MCF 10A (cell line): ENCODE measurements at regions not wholly inside any gene's neighbourhood (a gene's known extent, or its start where the extent isn't known, plus 50 kb on each side); places are given as distances from the start of the nearest gene placed in this dataset.

ENCODE experiments used
- BruUV-seq: library from RNA; stranded (reverse); fragments of 400-500 nt; replicated peaks from 2 replicates; lab custom pipeline; 2021; lab: Mats Ljungman, UMichigan
- CTCF ChIA-PET: fragments of 300-600 bp; sonication (Branson Sonifier 250); formaldehyde crosslinking; extraction: SDS; loops from one replicate; lab custom pipeline; 2021; ENCODE audit warnings: antibody characterized with exemption, inconsistent platforms; lab: Yijun Ruan, JAX
- POLR2A ChIA-PET: fragments of 300-600, 350-650 bp; sonication (Branson Sonifier 250); formaldehyde crosslinking; extraction: SDS; loops from one replicate; lab custom pipeline; 2020; ENCODE audit warnings: antibody characterized with exemption, inconsistent platforms; lab: Yijun Ruan, JAX
- DNase-seq: peaks from one replicate; pipeline ENCODE4 v3.0.0-alpha.2; 2018; ENCODE audit not compliant: unreplicated experiment
- H3K27ac Mint-ChIP-seq: one replicate; pipeline ENCODE4 v1.8.0; 2022; ENCODE audit warnings: mild to moderate bottlenecking, low read depth, mixed read lengths; ENCODE audit not compliant: unreplicated experiment
- H3K27me3 Mint-ChIP-seq: one replicate; pipeline ENCODE4 v1.8.0; 2022; ENCODE audit warnings: mixed read lengths; ENCODE audit not compliant: insufficient read depth, unreplicated experiment
- H3K36me3 Mint-ChIP-seq: one replicate; pipeline ENCODE4 v1.8.0; 2022; ENCODE audit warnings: mild to moderate bottlenecking, moderate library complexity, mixed read lengths; ENCODE audit not compliant: insufficient read depth, unreplicated experiment
- H3K4me1 Mint-ChIP-seq: one replicate; pipeline ENCODE4 v1.8.0; 2022; ENCODE audit warnings: mixed read lengths; ENCODE audit not compliant: insufficient read depth, unreplicated experiment
- H3K4me3 Mint-ChIP-seq: one replicate; pipeline ENCODE4 v1.8.0; 2022; ENCODE audit warnings: mild to moderate bottlenecking, moderate library complexity, mixed read lengths; ENCODE audit not compliant: unreplicated experiment
- H3K9me3 Mint-ChIP-seq: one replicate; pipeline ENCODE4 v1.8.0; 2022; ENCODE audit warnings: mixed read lengths; ENCODE audit not compliant: unreplicated experiment
- CTCF ChIP-seq: fragments of 200-600 bp; IDR thresholded peaks from one replicate; pipeline ENCODE4 v1.8.0; 2022; ENCODE audit warnings: antibody characterized with exemption, mild to moderate bottlenecking; ENCODE audit not compliant: unreplicated experiment
- intact Hi-C: fragments of 100-400 bp; cut with micrococcal nuclease; formaldehyde crosslinking; loops from 2 replicates; pipeline ENCODE4 v1.14.1; 2022

DNA sequence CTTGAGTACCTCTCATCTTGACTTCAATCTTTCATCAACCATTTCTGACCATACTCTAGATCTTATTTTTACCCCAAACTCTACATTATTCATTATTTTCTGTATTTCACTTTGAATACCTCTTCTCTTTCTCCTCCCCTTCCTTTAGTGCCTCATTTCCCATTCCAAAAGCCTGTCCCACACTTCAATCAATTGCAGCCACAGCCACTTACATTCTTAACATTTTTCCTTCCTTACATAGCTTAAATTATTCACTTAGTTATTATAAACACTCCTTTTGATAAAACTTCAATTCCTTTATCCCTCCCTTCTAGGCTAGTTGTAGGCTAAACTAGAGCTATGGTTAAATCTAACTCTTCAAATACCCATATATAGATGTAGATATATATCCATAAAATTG, 344.0 kb downstream of the PRR16 start:
- intact Hi-C loops: no loop called here

GRCh38 chr5:120808606-120809005, 344.5 kb downstream of the PRR16 start:
- H3K36me3 Mint-ChIP-seq: no peaks in the 10 kb centered on the region
- BruUV-seq: no TSS peak
- H3K4me3 Mint-ChIP-seq: no peak overlapping the region

More for the DNA sequence above, 344.0 kb downstream of the PRR16 start:
- no peaks in the 10 kb centered on the region for H3K27me3 Mint-ChIP-seq
- BruUV-seq: no TSS peak
- no peak overlapping the region for H3K27ac Mint-ChIP-seq
- ChIA-PET CTCF (interaction anchor here (0.5 to 2.1 kb wide), 6 partner anchors 9 to 1142 kb away, joined by 3 to 13 read pairs (median 4); no protein-coding TSS in a partner anchor), POLR2A (interaction anchor here (0.6 to 1.0 kb wide), 3 partner anchors 21 to 496 kb away, joined by 3 to 4 read pairs (median 3); no protein-coding TSS in a partner anchor)
- no peak for TF ChIP-seq CTCF
- H3K36me3 Mint-ChIP-seq: no peaks in the 10 kb centered on the region
- peaks cover 9% of the 10 kb centered on the region for H3K4me1 Mint-ChIP-seq
- no peaks in the 10 kb centered on the region for H3K9me3 Mint-ChIP-seq
- H3K4me3 Mint-ChIP-seq: no peak overlapping the region
- no peak for DNase-seq

GRCh38 chr5:120813551-120813950, 349.5 kb downstream of the PRR16 start:
- BruUV-seq: no TSS peak
- ChIA-PET POLR2A (no interaction called here), CTCF (interaction anchor here (0.7 to 1.0 kb wide), 2 partner anchors 158 to 1137 kb away, joined by 3 read pairs; no protein-coding TSS in a partner anchor)
- H3K4me3 Mint-ChIP-seq: no peak overlapping the region
- peaks cover 8% of the 10 kb centered on the region for H3K9me3 Mint-ChIP-seq
- no peaks in the 10 kb centered on the region for H3K27me3 Mint-ChIP-seq
- intact Hi-C loops: loop anchor here (10.0 kb wide), 1 partner anchor 331 kb away; no protein-coding TSS in a partner anchor
- no peak overlapping the region for H3K27ac Mint-ChIP-seq
- no peaks in the 10 kb centered on the region for H3K36me3 Mint-ChIP-seq
- DNase-seq: no peak
- no peak for TF ChIP-seq CTCF
- H3K4me1 Mint-ChIP-seq: no peaks in the 10 kb centered on the region

More at GRCh38 chr5:120808606-120809005, 344.5 kb downstream of the PRR16 start:
- Mint-ChIP-seq H3K9me3 (peaks cover 3% of the 10 kb centered on the region), H3K27ac (no peak overlapping the region), H3K4me1 (peaks cover 6% of the 10 kb centered on the region), H3K27me3 (no peaks in the 10 kb centered on the region)
- ChIA-PET CTCF (interaction anchor here (1.4 kb wide), 1 partner anchor 9 kb away, joined by 5 read pairs; no protein-coding TSS in a partner anchor), POLR2A (interaction anchor here (1.0 kb wide), 1 partner anchor 20 kb away, joined by 3 read pairs; no protein-coding TSS in a partner anchor)
- DNase-seq: no peak
- TF ChIP-seq CTCF: no peak
- intact Hi-C loops: no loop called here

- Mint-ChIP-seq H3K9me3 (peaks cover 8% of the 10 kb centered on the region), H3K4me1 (no peaks in the 10 kb centered on the region), H3K27ac (no peak overlapping the region), H3K27me3 (no peaks in the 10 kb centered on the region), H3K36me3 (no peaks in the 10 kb centered on the region), H3K4me3 (no peak overlapping the region)
- POLR2A ChIA-PET: interaction anchor here (1.2 kb wide), 1 partner anchor 1131 kb away, joined by 5 read pairs; no protein-coding TSS in a partner anchor
- DNase-seq: peak; percentile 50
- CTCF ChIA-PET: interaction anchor here (0.5 to 4.3 kb wide), 76 partner anchors 9 to 1334 kb away, joined by 3 to 83 read pairs (median 3); no protein-coding TSS in a partner anchor
- intact Hi-C loops: loop anchor here (1.0 to 10.0 kb wide), 4 partner anchors 327 to 1283 kb away; no protein-coding TSS in a partner anchor
- no TSS peak for BruUV-seq
- TF ChIP-seq CTCF: peak; percentile 72
These were observed 353.2 kb downstream of the PRR16 start for GRCh38 chr5:120817044-120817985.
